SH-SY5Y (cell line): ENCODE measurements at regions not wholly inside any gene's neighbourhood (a gene's known extent, or its start where the extent isn't known, plus 50 kb on each side); places are given as distances from the start of the nearest gene placed in this dataset.

Experiments
- GATA2 ChIP-seq: IDR thresholded peaks from 2 replicates; pipeline ENCODE4 v1.6.1; 2011; ENCODE audit warnings: mild to moderate bottlenecking, low read depth, low read length
- GATA3 ChIP-seq: IDR thresholded peaks from 2 replicates; pipeline ENCODE4 v1.6.1; 2011; ENCODE audit warnings: low read depth, mild to moderate bottlenecking, low read length, moderate library complexity

- TF ChIP-seq GATA3 (no peak), GATA2 (no peak)
These were observed 447.8 kb downstream of the AMY1C start for GRCh38 chr1:104197516-104197915.

- TF ChIP-seq GATA2: no peak
- no peak for TF ChIP-seq GATA3
These were observed 462.5 kb downstream of the AMY1C start for GRCh38 chr1:104212239-104212638.

- no peak for TF ChIP-seq GATA3
These were observed 480.2 kb downstream of the AMY1C start for GRCh38 chr1:104229860-104230259.

GRCh38 chr1:104231676-104232075 is 482.0 kb downstream of the AMY1C start:
- no peak for TF ChIP-seq GATA3
- no peak for TF ChIP-seq GATA2

- TF ChIP-seq GATA3 (no peak), GATA2 (no peak)
These were observed 485.4 kb downstream of the AMY1C start for GRCh38 chr1:104235141-104235540.

GRCh38 chr1:104238991-104239390 is 489.3 kb downstream of the AMY1C start:
- no peak for TF ChIP-seq GATA2
- TF ChIP-seq GATA3: no peak

- TF ChIP-seq GATA2 (no peak), GATA3 (no peak)
These were observed 498.7 kb downstream of the AMY1C start for GRCh38 chr1:104248385-104248784.

- no peak for TF ChIP-seq GATA3
- no peak for TF ChIP-seq GATA2
These were observed 509.8 kb downstream of the AMY1C start for GRCh38 chr1:104259481-104259880.

- TF ChIP-seq GATA3: peak; percentile 46; the same call in 1 of the 2 replicates
- TF ChIP-seq GATA2: no peak
These were observed 514.8 kb downstream of the AMY1C start for GRCh38 chr1:104264521-104264920.

- no peak for TF ChIP-seq GATA2
- TF ChIP-seq GATA3: no peak
These were observed 515.5 kb downstream of the AMY1C start for GRCh38 chr1:104265163-104265562.

GRCh38 chr1:104266612-104267011 is 516.9 kb downstream of the AMY1C start:
- no peak for TF ChIP-seq GATA3
- no peak for TF ChIP-seq GATA2

GRCh38 chr1:104291156-104291555 is 541.5 kb downstream of the AMY1C start:
- TF ChIP-seq GATA3: no peak

GRCh38 chr1:104294259-104294658 is 544.6 kb downstream of the AMY1C start:
- TF ChIP-seq GATA2: peak; percentile 77
- TF ChIP-seq GATA3: no peak

- TF ChIP-seq GATA2 (no peak), GATA3 (no peak)
These were observed 545.8 kb downstream of the AMY1C start for GRCh38 chr1:104295511-104295910.

- no peak for TF ChIP-seq GATA3
These were observed 560.0 kb downstream of the AMY1C start for GRCh38 chr1:104309673-104310072.

GRCh38 chr1:104315823-104316222 is 566.1 kb downstream of the AMY1C start:
- TF ChIP-seq GATA3 (no peak), GATA2 (no peak)
